ENCODE measurements at regions not wholly inside any gene's neighbourhood (a gene's known extent, or its start where the extent isn't known, plus 50 kb on each side); places are given as distances from the start of the nearest gene placed in this dataset.

- no peak for TF ChIP-seq CTCF (IDR thresholded peaks at IDR 0.05)
- TF ChIP-seq POLR2A (IDR thresholded peaks at IDR 0.05): no peak
- TF ChIP-seq POLR2AphosphoS5 (IDR thresholded peaks at IDR 0.05): no peak
- no peak for TF ChIP-seq EP300 (IDR thresholded peaks at IDR 0.05)
Measured at GRCh38 chr9:4923141-4923540, 61.9 kb upstream of the JAK2 start.
